ENCODE measurements at regions not wholly inside any gene's neighbourhood (a gene's known extent, or its start where the extent isn't known, plus 50 kb on each side); places are given as distances from the start of the nearest gene placed in this dataset.
A peak's percentile ranks its signal among the peaks of the same experiment; 100 is the strongest.

DNA sequence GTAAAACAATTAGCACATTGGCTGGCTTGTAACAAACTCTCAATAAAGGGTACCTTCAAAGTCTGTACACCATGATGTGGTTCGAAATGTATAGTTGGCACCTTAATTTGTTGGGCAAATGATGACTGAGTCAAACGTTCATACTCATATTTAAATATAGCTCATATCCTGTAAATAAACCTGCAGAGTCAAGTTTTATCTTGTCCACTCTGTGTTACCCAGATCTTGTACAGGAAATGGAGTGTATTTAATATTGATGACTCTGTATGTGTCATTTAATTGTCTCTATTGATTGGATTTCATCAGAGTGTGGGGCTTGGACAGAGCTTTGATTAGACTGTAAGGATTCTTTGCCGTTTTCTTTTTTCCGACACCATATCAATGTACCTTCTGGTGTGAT lies 805.6 kb upstream of the ZEB2 start:
- DNase-seq (ENCODE audit: low read depth in 4 of 4, low spot score in 3 of 4) = no peak

GRCh38 chr2:145324748-145325147 lies 804.8 kb upstream of the ZEB2 start:
- DNase-seq (ENCODE audit: low read depth in 4 of 4, low spot score in 3 of 4) = no peak

GRCh38 chr2:145323512-145323911 lies 803.6 kb upstream of the ZEB2 start:
- no peak for DNase-seq (ENCODE audit: low read depth in 4 of 4, low spot score in 3 of 4)

- DNase-seq (ENCODE audit: low read depth in 4 of 4, low spot score in 3 of 4) = no peak
These were observed 801.4 kb upstream of the ZEB2 start for GRCh38 chr2:145321344-145321743.

DNA sequence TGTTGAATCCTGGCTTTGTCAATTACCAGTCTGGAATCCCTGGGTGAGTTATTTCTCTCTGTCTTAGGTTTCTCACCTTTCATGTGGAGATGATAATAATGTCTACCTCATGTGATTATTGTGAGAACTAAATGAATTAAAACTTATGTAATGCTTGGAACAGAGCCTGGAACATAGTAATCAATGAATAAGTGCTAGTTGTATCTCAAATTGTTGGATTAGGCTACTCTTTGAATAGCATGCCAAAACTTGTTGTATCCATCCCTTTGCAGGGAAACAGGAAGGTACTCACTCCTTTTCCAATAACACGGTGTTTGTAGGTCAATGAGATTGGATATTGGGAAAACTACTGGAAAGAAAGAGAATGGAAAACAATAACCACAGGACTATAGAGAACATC lies 796.6 kb upstream of the ZEB2 start:
- no peak for DNase-seq (ENCODE audit: low read depth in 4 of 4, low spot score in 3 of 4)

- DNase-seq (ENCODE audit: low read depth in 4 of 4, low spot score in 3 of 4) = no peak
These were observed 795.1 kb upstream of the ZEB2 start for GRCh38 chr2:145315053-145315452.

DNA sequence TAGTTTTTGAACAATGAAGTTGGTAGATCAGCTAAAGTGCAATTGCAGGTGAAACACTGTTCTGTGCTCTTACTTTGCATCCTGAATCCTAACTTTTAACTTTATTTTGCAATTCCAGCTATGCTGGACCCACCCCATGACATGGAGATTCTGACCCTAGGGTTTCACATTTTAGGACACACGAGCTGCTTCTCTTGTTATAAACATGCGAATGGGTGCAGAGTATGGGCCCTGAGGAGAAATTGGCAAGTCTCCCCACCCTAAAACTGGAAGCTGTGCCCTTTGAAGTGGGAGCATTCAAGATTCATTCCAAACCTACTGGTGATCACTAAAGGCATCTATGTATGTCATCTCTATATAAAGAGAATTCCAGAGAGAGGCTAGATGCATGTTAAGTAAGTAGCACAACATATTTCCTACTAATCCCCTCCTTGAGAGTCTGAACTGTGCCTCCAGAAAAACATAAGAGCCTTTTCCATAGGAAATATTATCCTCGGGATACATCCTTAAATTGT lies 794.3 kb upstream of the ZEB2 start:
- no peak for DNase-seq (ENCODE audit: low read depth in 4 of 4, low spot score in 3 of 4)

DNA sequence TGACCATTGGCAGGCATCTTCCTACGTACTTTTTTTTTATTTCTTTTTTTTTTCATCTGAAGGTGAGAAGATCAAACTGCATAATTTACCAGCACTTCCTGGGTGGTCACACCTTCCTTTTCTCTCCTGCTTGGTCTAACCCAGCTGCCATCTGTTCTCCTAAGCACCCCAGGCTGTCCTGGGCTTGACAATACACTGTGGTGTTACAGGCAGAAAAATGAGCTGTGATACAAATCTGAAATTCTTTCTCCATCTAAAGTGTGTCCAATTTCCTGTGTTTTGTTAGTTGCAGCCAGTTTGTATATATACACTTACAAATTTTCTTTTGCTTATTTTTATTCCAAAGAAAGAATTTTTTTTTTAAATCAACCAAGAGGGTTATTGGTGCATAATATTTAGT lies 786.0 kb upstream of the ZEB2 start:
- no peak for DNase-seq (ENCODE audit: low read depth in 4 of 4, low spot score in 3 of 4)

DNA sequence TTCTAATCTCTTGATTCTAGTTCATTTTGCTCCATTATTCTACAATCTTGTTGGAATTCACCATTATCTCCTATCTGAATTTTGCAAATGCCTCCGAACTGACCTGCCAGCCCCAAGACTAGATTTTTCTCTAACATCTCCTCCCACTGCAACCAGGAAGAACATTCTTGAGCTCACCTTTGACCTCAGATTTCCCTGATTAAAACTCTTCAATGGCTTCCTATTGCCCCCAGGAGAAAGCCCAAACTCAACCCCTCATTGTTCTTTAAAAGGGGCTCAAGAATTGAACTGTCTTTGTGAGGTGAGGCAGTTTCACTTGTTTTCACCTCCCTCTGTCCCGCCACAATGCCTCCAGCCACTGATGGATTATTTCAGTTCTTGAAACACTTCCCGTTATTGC lies 784.6 kb upstream of the ZEB2 start:
- DNase-seq (ENCODE audit: low read depth in 4 of 4, low spot score in 3 of 4) = no peak

GRCh38 chr2:145303536-145303935 lies 783.6 kb upstream of the ZEB2 start:
- DNase-seq (ENCODE audit: low read depth in 4 of 4, low spot score in 3 of 4) = no peak

- no peak for DNase-seq (ENCODE audit: low read depth in 4 of 4, low spot score in 3 of 4)
These were observed 783.0 kb upstream of the ZEB2 start for GRCh38 chr2:145302886-145303285.

- no peak for DNase-seq (ENCODE audit: low read depth in 4 of 4, low spot score in 3 of 4)
These were observed 782.5 kb upstream of the ZEB2 start for GRCh38 chr2:145302451-145302850.

DNA sequence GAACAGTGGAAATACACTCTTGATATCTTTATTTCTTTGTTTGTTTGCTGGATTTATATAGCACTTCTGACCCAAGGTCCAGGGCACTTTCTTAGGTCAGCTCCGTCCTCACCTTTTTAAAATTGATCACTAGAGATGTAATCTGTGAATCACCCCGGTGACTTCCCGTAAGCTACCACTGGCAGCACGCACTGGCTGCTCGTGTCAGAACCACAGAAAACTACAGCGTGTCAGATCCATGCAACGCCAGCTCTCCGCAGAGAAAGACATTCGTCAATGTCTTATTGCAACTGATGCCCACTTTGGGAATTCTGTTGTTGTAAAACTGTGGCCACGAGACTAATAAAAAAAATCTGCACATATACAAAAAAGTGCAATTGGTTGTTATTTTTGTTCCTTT lies 779.4 kb upstream of the ZEB2 start:
- DNase-seq (ENCODE audit: low read depth in 4 of 4, low spot score in 3 of 4) = no peak

DNA sequence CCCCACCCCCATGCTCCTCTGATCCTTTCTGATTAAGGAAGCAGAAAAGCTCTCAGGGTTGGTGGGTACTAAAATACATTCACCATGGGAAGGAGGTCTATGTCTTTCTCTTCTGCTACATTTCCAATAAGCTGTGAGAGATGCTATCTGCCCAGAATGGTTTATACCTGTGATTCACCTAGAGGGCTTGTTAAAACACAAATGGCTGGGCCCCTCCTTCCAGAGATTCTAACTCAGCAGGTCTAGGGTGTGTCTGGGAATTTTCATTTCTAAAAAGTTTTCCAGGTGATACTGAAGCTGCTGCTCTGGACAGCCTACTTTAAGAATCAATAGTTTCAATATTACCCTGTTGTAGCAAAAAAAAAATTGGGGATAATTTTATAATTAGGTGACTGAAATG lies 772.2 kb upstream of the ZEB2 start:
- no peak for DNase-seq (ENCODE audit: low read depth in 4 of 4, low spot score in 3 of 4)

- no peak for DNase-seq (ENCODE audit: low read depth in 4 of 4, low spot score in 3 of 4)
These were observed 771.1 kb upstream of the ZEB2 start for GRCh38 chr2:145290986-145291385.

DNA sequence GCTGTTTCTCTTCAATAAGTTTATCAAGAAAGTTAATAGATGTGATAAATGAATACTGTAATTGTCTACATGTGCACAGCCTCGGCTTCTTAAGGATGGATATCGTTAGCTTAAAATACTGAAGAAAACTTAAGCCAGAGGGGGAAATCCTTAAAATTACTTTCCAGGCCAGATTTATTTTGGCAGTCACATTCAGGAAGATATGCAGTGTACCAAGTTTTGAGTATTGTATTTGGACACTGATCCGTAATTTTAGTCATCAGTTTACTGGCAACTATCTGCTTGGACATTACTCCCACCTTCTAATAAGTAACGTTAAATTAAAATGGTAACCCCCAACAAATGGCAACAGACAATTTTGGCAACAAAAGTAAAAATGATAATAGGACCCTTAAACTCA lies 770.0 kb upstream of the ZEB2 start:
- DNase-seq (ENCODE audit: low read depth in 4 of 4, low spot score in 3 of 4) = no peak

- no peak for DNase-seq (ENCODE audit: low read depth in 4 of 4, low spot score in 3 of 4)
These were observed 769.0 kb upstream of the ZEB2 start for GRCh38 chr2:145288650-145289496.

- DNase-seq (ENCODE audit: low read depth in 4 of 4, low spot score in 3 of 4) = peak; percentile 51 to 60 (median 56)
These were observed 767.8 kb upstream of the ZEB2 start for GRCh38 chr2:145287736-145288135.

DNA sequence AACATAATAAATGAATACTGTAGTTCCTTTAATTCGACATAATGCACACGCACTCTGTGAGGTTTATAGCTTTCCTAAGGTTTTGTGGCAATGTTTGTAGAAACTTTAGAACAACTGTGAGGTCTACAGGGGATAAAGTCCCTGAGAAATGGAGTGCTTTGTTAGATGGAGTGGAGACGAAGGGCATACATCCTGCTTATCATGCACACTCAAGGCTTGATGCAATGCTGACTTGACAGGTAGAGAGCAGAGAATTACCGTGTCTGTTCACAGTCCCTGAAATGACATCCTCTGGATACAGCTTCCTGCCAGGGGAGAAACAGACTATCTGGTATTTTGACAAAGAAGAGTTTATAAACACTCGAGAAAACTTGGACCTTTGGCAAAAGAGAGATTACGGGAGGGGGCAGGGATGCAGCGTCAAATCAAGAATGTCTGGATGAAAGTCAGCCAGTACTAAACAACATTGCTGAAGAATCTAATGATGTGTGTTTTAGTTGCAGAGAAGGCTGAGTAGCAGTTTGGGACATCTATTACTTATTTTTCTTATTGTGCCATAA lies 766.9 kb upstream of the ZEB2 start:
- DNase-seq (ENCODE audit: low read depth in 4 of 4, low spot score in 3 of 4) = no peak

- no peak for DNase-seq (ENCODE audit: low read depth in 4 of 4, low spot score in 3 of 4)
These were observed 764.6 kb upstream of the ZEB2 start for GRCh38 chr2:145284551-145284950.

DNA sequence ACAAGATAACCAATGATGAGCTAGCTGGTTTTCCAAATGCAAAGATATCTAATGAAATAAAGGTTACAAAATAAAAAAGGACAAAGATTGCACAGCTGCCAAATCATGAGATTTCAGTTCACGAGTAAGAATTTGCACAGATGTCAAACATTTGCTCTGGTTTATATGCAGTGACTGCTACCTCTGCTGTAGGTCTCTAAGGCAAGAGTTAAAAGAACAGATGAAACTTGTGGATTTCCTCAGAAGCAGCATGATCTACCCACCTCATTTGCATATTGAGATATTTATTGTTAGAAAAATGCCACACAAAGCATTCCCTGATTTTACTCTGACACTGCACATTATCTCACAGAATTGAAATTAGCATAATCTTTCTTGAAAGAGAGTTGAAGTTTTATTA lies 763.2 kb upstream of the ZEB2 start:
- DNase-seq (ENCODE audit: low read depth in 4 of 4, low spot score in 3 of 4) = no peak

- DNase-seq (ENCODE audit: low read depth in 4 of 4, low spot score in 3 of 4) = no peak
These were observed 758.0 kb upstream of the ZEB2 start for GRCh38 chr2:145277922-145278321.
